ENCODE measurements at regions not wholly inside any gene's neighbourhood (a gene's known extent, or its start where the extent isn't known, plus 50 kb on each side); places are given as distances from the start of the nearest gene placed in this dataset.

- no peaks in the 10 kb centered on the region for H4K20me1 ChIP-seq (ENCODE audit: insufficient read depth, low read length)
- peak overlapping the region; percentile 13 for H3K9ac ChIP-seq (ENCODE audit: low read length)
- Mint-ChIP-seq H3K4me1 (ENCODE audit: low read depth, unreplicated experiment) (peaks cover 31% of the 10 kb centered on the region), H3K4me3 (ENCODE audit: unreplicated experiment) (no peak overlapping the region), H3K9me3 (ENCODE audit: unreplicated experiment) (peaks cover 2% of the 10 kb centered on the region), H3K27me3 (ENCODE audit: low read depth, unreplicated experiment) (peaks cover 3% of the 10 kb centered on the region), H3K36me3 (ENCODE audit: low read depth, unreplicated experiment) (peaks cover 2% of the 10 kb centered on the region), H3K27ac (ENCODE audit: unreplicated experiment) (no peak overlapping the region)
- no peak overlapping the region for H3K27ac ChIP-seq (ENCODE audit: low read depth, low read length)
- H2AFZ ChIP-seq (ENCODE audit: low read depth, low read length): peak overlapping the region; percentile 29
- peaks cover 16% of the 10 kb centered on the region for H3K4me1 ChIP-seq (ENCODE audit: insufficient read depth, low read length)
- FAIRE-seq (peak; percentile 20), DNase-seq (ENCODE audit: low read depth) (no peak)
- H3K36me3 ChIP-seq (ENCODE audit: insufficient read depth, low read length): no peaks in the 10 kb centered on the region
- no peaks in the 10 kb centered on the region for H3K27me3 ChIP-seq (ENCODE audit: insufficient read depth, low read length)
- H3K9me3 ChIP-seq (ENCODE audit: insufficient read depth, low read depth, low read length): no peaks in the 10 kb centered on the region
- TF ChIP-seq CTCF (IDR thresholded peaks at IDR 0.05; ENCODE audit: insufficient read depth, low read depth, low read length) (no peak), EZH2 (IDR thresholded peaks at IDR 0.05; ENCODE audit: insufficient read depth, low read length) (no peak)
- H3K4me2 ChIP-seq (ENCODE audit: low read length): peak overlapping the region; percentile 54
- H3K79me2 ChIP-seq (ENCODE audit: insufficient read depth, low read length): no peaks in the 10 kb centered on the region
- no peak overlapping the region for H3K4me3 ChIP-seq (ENCODE audit: insufficient read depth, low read depth, low read length)
These were observed 230.2 kb upstream of the TNP1 start for GRCh38 chr2:217090024-217090473.

- Histone ChIP-seq H3K9ac (ENCODE audit: low read length) (peak overlapping the region; percentile 3), H3K27ac (ENCODE audit: low read depth, low read length) (peak overlapping the region; percentile 84), H3K79me2 (ENCODE audit: insufficient read depth, low read length) (no peaks in the 10 kb centered on the region), H3K4me2 (ENCODE audit: low read length) (peak overlapping the region; percentile 62), H3K36me3 (ENCODE audit: insufficient read depth, low read length) (no peaks in the 10 kb centered on the region), H3K4me3 (ENCODE audit: insufficient read depth, low read depth, low read length) (no peak overlapping the region), H3K4me1 (ENCODE audit: insufficient read depth, low read length) (peaks cover 16% of the 10 kb centered on the region), H4K20me1 (ENCODE audit: insufficient read depth, low read length) (no peaks in the 10 kb centered on the region), H2AFZ (ENCODE audit: low read depth, low read length) (no peak overlapping the region), H3K9me3 (ENCODE audit: insufficient read depth, low read depth, low read length) (no peaks in the 10 kb centered on the region), H3K27me3 (ENCODE audit: insufficient read depth, low read length) (no peaks in the 10 kb centered on the region)
- no peaks in the 10 kb centered on the region for H3K36me3 Mint-ChIP-seq (ENCODE audit: low read depth, unreplicated experiment)
- no peak overlapping the region for H3K4me3 Mint-ChIP-seq (ENCODE audit: unreplicated experiment)
- peak overlapping the region; percentile 87 for H3K27ac Mint-ChIP-seq (ENCODE audit: unreplicated experiment)
- peaks cover 33% of the 10 kb centered on the region for H3K4me1 Mint-ChIP-seq (ENCODE audit: low read depth, unreplicated experiment)
- H3K27me3 Mint-ChIP-seq (ENCODE audit: low read depth, unreplicated experiment): peaks cover 2% of the 10 kb centered on the region
- DNase-seq (ENCODE audit: low read depth) (no peak), FAIRE-seq (no peak)
- TF ChIP-seq EZH2 (IDR thresholded peaks at IDR 0.05; ENCODE audit: insufficient read depth, low read length) (no peak), CTCF (IDR thresholded peaks at IDR 0.05; ENCODE audit: insufficient read depth, low read depth, low read length) (no peak)
- peaks cover 5% of the 10 kb centered on the region for H3K9me3 Mint-ChIP-seq (ENCODE audit: unreplicated experiment)
These were observed 226.9 kb upstream of the TNP1 start for GRCh38 chr2:217086718-217087117.

- Histone ChIP-seq H3K9me3 (ENCODE audit: insufficient read depth, low read depth, low read length) (no peaks in the 10 kb centered on the region), H3K36me3 (ENCODE audit: insufficient read depth, low read length) (no peaks in the 10 kb centered on the region), H3K27ac (ENCODE audit: low read depth, low read length) (peak overlapping the region; percentile 84), H3K79me2 (ENCODE audit: insufficient read depth, low read length) (no peaks in the 10 kb centered on the region), H3K4me3 (ENCODE audit: insufficient read depth, low read depth, low read length) (no peak overlapping the region), H4K20me1 (ENCODE audit: insufficient read depth, low read length) (no peaks in the 10 kb centered on the region), H3K27me3 (ENCODE audit: insufficient read depth, low read length) (no peaks in the 10 kb centered on the region), H3K4me1 (ENCODE audit: insufficient read depth, low read length) (peaks cover 16% of the 10 kb centered on the region), H3K4me2 (ENCODE audit: low read length) (peak overlapping the region; percentile 62), H2AFZ (ENCODE audit: low read depth, low read length) (no peak overlapping the region), H3K9ac (ENCODE audit: low read length) (peak overlapping the region; percentile 54)
- H3K36me3 Mint-ChIP-seq (ENCODE audit: low read depth, unreplicated experiment): no peaks in the 10 kb centered on the region
- peaks cover 33% of the 10 kb centered on the region for H3K4me1 Mint-ChIP-seq (ENCODE audit: low read depth, unreplicated experiment)
- FAIRE-seq: peak; percentile 29
- TF ChIP-seq CTCF (IDR thresholded peaks at IDR 0.05; ENCODE audit: insufficient read depth, low read depth, low read length) (no peak), EZH2 (IDR thresholded peaks at IDR 0.05; ENCODE audit: insufficient read depth, low read length) (no peak)
- peak; percentile 89 for DNase-seq (ENCODE audit: low read depth)
- H3K4me3 Mint-ChIP-seq (ENCODE audit: unreplicated experiment): no peak overlapping the region
- H3K27ac Mint-ChIP-seq (ENCODE audit: unreplicated experiment): peak overlapping the region; percentile 87
- H3K9me3 Mint-ChIP-seq (ENCODE audit: unreplicated experiment): peaks cover 5% of the 10 kb centered on the region
- peaks cover 2% of the 10 kb centered on the region for H3K27me3 Mint-ChIP-seq (ENCODE audit: low read depth, unreplicated experiment)
These were observed 226.2 kb upstream of the TNP1 start for GRCh38 chr2:217086038-217086522.
